RPMI8226 (cell line): ENCODE measurements at regions not wholly inside any gene's neighbourhood (a gene's known extent, or its start where the extent isn't known, plus 50 kb on each side); places are given as distances from the start of the nearest gene placed in this dataset.

Experiments
- DNase-seq: peaks from one replicate; pipeline ENCODE4 v3.0.0-alpha.2; 2015

GRCh38 chr6:56005426-56005825 is 130.0 kb upstream of the BMP5 start:
- DNase-seq, result no peak

GRCh38 chr6:56004426-56004825 is 129.0 kb upstream of the BMP5 start:
- no peak for DNase-seq

- no peak for DNase-seq
Observed at GRCh38 chr6:56003616-56004015, 128.2 kb upstream of the BMP5 start.

- no peak for DNase-seq
Observed at GRCh38 chr6:56002336-56002735, 126.9 kb upstream of the BMP5 start.

- DNase-seq, result no peak
Observed at GRCh38 chr6:55998576-55998975, 123.2 kb upstream of the BMP5 start.

GRCh38 chr6:55997223-55997874 is 122.0 kb upstream of the BMP5 start:
- no peak for DNase-seq

- no peak for DNase-seq
Observed at GRCh38 chr6:55994531-55994930, 119.1 kb upstream of the BMP5 start.

GRCh38 chr6:55993418-55993817 is 118.0 kb upstream of the BMP5 start:
- no peak for DNase-seq

GRCh38 chr6:55992546-55992945 is 117.2 kb upstream of the BMP5 start:
- DNase-seq, result no peak

GRCh38 chr6:55985309-55985708 is 109.9 kb upstream of the BMP5 start:
- DNase-seq, result no peak

- DNase-seq, result no peak
Observed at GRCh38 chr6:55983861-55984260, 108.5 kb upstream of the BMP5 start.

GRCh38 chr6:55981660-55982059 is 106.3 kb upstream of the BMP5 start:
- DNase-seq, result no peak

GRCh38 chr6:55980627-55981211 is 105.3 kb upstream of the BMP5 start:
- peak; percentile 29 for DNase-seq

- no peak for DNase-seq
Observed at GRCh38 chr6:55979526-55979925, 104.1 kb upstream of the BMP5 start.

GRCh38 chr6:55977959-55978665 is 102.7 kb upstream of the BMP5 start:
- DNase-seq, result no peak

- no peak for DNase-seq
Observed at GRCh38 chr6:55974688-55975087, 99.3 kb upstream of the BMP5 start.

GRCh38 chr6:55972091-55972490 is 96.7 kb upstream of the BMP5 start:
- DNase-seq, result no peak

- no peak for DNase-seq
Observed at GRCh38 chr6:55969526-55969925, 94.1 kb upstream of the BMP5 start.

- no peak for DNase-seq
Observed at GRCh38 chr6:55968926-55969325, 93.5 kb upstream of the BMP5 start.

- DNase-seq, result no peak
Observed at GRCh38 chr6:55964136-55964535, 88.7 kb upstream of the BMP5 start.

- no peak for DNase-seq
Observed at GRCh38 chr6:55963301-55963700, 87.9 kb upstream of the BMP5 start.

- DNase-seq, result no peak
Observed at GRCh38 chr6:55960344-55960743, 85.0 kb upstream of the BMP5 start.

GRCh38 chr6:55958790-55959189 is 83.4 kb upstream of the BMP5 start:
- DNase-seq, result no peak

- no peak for DNase-seq
Observed at GRCh38 chr6:55957961-55958422, 82.6 kb upstream of the BMP5 start.
